UCSD-AML1 (cell line): ENCODE measurements at regions not wholly inside any gene's neighbourhood (a gene's known extent, or its start where the extent isn't known, plus 50 kb on each side); places are given as distances from the start of the nearest gene placed in this dataset.
A peak's percentile ranks its signal among the peaks of the same experiment; 100 is the strongest.

Source experiments
- DNase-seq: peaks from one replicate; lab custom pipeline; 2025; ENCODE audit not compliant: unreplicated experiment; lab: John Stamatoyannopoulos, UW

GRCh38 chr16:51085271-51085670 is 65.8 kb downstream of the SALL1 start:
- no peak for DNase-seq

GRCh38 chr16:51084074-51084928 is 66.8 kb downstream of the SALL1 start:
- DNase-seq = no peak

DNA sequence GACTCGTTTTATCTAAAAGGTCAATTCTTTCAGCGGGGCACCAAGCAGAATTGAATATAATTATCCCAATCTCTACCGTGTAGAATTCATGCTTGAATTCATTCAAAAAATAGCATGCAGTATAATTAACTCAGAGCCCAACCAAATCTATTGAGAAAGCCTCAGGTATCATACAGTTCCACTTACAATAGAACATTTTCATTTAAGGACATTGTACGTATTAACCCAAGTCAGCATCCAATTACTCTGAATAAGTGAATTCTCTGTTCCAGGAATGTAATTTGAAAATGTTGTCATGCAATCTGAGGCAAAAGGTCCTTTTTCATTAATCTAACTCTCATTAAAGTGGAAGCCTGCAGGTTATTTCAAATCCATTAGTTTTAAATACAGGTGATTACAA is 78.5 kb downstream of the SALL1 start:
- no peak for DNase-seq

GRCh38 chr16:51071326-51071725 is 79.7 kb downstream of the SALL1 start:
- no peak for DNase-seq

- no peak for DNase-seq
Measured at GRCh38 chr16:51067352-51067751, 83.7 kb downstream of the SALL1 start.

DNA sequence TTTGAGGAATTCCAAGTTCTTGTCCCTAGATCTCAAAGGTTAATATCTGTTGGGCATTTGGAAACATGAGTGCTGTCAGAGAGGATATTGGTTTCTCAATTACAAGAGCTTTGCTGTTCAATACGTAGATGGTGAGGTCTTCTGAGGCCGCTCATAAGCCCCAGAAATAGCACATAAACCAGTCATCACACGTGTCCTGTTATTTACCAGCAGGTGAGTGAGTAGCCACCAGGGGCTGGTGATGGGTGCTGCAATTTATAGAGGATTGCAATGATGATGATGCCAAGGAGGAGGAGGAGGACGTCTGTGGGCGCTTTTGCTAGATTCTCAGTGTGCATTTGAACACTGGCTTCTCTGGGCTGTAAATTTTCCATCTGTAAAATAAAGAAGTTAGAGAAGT is 89.0 kb downstream of the SALL1 start:
- no peak for DNase-seq

- DNase-seq = no peak
Measured at GRCh38 chr16:51061328-51061727, 89.7 kb downstream of the SALL1 start.

DNA sequence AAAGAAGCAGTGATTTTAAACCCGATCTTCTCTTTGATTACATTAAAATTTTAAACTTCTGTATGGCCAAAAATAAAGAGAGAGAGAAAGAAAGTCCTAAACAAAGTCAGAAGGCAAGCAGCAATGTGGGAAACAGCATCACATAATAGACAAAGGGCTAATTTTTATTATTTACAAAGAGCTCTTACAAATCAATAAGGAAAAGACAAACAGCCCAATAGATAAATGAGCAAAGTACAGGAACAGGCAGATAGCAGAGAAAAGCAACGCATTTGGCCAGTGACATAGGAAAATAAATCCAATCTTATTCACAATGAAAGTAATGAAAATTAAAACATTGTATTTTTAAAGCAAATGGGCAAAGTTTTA is 93.1 kb downstream of the SALL1 start:
- DNase-seq = no peak

DNA sequence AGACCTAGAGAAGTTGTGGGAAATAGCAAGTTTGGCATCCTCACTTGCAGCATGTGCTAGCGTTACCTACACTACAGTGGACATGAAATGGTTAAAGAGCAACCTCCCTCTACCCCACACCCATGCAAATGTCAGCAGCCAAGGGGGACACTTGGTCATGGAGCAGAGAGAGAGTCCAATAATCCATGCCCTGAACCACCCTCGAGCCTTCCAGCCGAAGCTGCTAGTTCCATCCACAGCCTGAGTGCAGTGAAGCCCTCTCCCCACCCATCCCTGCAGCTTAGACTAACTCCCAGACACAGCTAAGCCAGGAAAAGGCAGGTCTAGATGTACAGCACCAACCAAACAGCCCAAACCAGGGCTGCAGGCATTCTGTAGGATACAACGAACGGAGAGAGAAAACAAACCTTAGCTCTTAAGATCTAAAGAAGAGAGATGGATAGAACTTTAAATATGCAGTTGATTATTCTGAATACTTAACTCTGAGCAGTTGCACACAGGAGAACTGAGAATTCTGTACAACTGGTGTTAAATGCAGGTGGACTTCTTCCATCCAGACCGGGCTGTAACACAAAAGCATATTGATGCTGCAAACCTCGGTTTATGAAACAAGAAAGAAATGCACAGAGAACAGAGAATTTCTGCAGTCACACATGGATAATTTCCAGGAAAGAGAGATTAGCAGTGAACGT is 93.8 kb downstream of the SALL1 start:
- no peak for DNase-seq

- no peak for DNase-seq
Measured at GRCh38 chr16:51056331-51056730, 94.7 kb downstream of the SALL1 start.

- no peak for DNase-seq
Measured at GRCh38 chr16:51055434-51055833, 95.6 kb downstream of the SALL1 start.

DNA sequence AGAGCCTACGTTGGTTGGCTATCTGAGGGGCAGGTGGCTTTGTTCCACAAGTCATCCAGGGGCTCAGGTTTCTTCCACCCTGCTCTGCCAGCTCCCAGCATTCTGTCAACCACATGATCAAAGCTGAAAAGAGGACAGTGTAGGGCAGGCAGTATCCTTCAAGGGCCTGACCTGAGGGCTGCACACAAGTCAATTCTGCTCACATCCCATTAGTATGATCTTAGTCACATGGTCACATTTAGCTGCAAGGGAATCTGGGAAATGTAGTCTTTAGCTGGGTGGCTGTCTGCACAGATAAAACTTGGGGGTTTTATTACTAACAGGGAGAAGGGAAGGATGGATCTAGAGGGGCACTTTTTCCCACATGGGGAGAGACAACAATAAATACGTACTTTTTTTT is 97.3 kb downstream of the SALL1 start:
- DNase-seq = no peak

DNA sequence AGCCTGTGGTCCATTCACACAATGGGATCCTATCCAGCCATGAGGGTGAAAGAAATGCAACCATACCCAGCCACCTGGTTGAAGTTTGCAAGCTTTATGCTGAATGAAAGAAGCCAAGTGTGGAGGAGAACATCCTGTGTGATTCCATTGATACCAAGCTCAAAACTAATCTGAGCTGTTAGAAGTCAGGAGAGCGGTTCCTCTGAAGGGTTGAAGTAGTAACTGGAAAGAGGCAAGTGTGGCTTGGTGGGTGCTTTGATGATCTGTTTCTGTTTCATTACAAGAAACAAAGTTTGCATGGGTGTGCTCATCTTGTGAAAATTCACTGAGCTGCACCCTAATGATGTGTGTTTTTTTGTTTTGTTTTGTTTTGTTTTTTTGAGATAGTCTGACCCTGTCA is 99.4 kb downstream of the SALL1 start:
- DNase-seq = no peak

DNA sequence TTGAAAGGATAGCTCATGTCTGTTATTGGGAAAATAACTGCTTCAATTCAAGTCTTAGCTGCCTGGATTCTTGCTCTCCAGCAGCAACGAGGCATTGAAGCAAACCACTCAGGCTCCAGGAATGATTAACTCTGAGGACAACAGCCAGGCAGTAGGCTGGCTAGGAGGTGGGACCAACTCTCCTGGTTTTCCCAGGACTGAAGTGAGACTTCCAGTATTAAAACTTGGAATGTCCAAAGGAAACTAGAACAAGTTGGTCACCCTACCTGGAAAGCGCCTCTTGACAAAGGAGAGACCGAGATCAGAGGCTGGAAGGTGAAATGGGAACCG is 100.7 kb downstream of the SALL1 start:
- no peak for DNase-seq

- DNase-seq = no peak
Measured at GRCh38 chr16:51049678-51050376, 101.2 kb downstream of the SALL1 start.

DNA sequence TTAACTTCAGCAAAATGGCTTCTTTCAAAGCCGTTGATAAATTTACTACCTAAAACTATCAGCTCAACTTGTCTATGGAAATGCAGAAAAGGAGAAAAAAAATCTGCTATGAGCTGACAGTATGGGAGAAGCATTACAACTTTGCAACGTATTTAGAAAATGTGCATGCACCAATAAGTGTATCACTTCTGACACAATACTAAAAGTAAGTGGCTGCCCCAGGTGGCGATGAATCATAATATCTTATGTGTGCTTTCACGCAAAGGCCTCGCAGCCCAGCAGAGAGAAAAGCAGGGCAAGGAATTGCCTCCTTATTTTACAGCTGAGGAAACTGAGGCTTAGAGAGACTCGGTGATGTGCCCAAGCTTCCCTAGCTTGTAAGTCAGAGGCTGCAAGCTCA is 101.8 kb downstream of the SALL1 start:
- no peak for DNase-seq

GRCh38 chr16:51048544-51048943 is 102.5 kb downstream of the SALL1 start:
- peak; percentile 24 for DNase-seq

DNA sequence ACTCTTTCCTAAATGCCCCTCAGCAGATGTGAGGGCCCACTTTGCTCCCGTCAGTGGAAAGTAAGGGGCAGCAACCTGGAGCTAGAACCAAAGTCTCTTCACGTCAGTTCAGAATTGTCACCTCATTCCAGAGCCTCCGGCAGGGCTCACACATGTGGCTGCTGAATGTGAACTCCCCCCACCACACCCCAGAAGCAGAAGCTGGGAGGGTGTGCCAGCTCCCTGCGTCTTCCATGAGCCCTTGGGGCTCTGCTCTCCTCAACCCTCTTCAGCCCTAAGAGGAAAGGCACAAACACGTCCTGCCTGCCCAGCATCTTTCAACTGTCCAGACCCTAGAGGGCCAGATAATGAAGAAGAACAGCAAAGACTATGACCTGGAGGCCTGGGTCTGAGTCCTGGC is 105.3 kb downstream of the SALL1 start:
- DNase-seq = no peak

- DNase-seq = no peak
Measured at GRCh38 chr16:51045186-51045585, 105.9 kb downstream of the SALL1 start.

DNA sequence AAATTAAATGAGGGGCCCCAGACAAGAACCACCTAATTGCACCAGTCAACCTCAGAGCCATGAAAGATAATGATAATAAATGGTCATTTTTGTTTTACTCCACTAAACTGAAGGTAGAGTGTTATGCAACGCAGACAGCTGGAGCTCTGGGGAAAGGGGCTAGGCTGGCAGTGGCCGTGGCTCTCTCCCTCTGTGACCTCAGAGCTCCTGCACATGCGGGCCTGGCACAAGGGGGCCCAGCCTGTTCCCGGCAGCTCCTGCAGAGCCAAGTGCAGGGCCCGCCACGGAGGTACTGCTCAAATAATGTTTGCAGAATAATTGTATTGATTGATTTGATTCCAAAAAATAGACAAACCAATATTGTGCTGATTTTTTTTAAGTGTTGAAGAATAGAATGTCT is 109.5 kb downstream of the SALL1 start:
- DNase-seq = no peak

- DNase-seq = no peak
Measured at GRCh38 chr16:51040637-51041036, 110.4 kb downstream of the SALL1 start.

DNA sequence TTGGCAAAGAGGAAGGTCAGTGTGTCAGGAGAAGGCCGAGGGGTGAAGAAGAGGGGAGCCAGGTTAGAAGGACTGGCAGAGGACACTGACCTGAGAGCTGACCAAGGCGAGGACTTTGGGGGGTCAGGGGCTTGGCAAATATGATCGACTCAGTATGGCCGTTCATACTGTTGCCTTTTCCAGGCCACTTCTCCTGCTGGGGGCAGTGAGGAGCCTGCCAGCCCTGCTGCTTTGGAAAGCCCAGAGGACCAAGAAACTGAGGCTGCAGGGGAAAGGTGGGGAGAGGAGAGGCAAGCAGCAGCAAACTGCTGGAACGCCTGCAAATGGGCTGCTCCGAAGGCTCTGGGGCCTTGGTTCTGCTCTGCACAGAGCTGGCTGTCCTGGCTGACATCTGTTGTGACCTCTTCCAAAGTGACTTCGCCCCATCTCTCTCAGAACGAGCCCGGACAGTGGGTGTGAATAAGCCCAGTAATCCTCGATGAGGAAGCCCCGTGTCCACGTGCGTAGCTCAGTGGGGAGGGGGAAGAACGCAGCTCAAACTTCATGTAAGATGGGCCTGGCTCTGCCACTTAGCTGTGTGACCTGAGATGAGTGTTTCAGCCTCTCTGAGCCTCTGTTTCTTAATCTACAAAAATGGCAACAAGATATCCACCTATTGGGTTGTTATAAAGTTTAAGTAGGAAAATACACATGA is 111.3 kb downstream of the SALL1 start:
- no peak for DNase-seq
